ENCODE measurements at regions not wholly inside any gene's neighbourhood (a gene's known extent, or its start where the extent isn't known, plus 50 kb on each side); places are given as distances from the start of the nearest gene placed in this dataset.

- TF ChIP-seq CTCF (IDR thresholded peaks at IDR 0.05), result no peak
- TF ChIP-seq POLR2A (IDR thresholded peaks at IDR 0.05), result no peak
- intact Hi-C loops (cut with DNase I; ENCODE audit: low total_unique reads), result no loop called here
- DNase-seq (ENCODE audit: low spot score in 2 of 2), result no peak
- 88 to 92% methylated on average over 4 of the region's 4 CpGs for WGBS, 2 donors
- no peak overlapping the region for H3K4me3 ChIP-seq (ENCODE audit: low read depth, poor library complexity, severe bottlenecking)
Measured at GRCh38 chr4:141530627-141531026, 105.8 kb upstream of the IL15 start.

DNA sequence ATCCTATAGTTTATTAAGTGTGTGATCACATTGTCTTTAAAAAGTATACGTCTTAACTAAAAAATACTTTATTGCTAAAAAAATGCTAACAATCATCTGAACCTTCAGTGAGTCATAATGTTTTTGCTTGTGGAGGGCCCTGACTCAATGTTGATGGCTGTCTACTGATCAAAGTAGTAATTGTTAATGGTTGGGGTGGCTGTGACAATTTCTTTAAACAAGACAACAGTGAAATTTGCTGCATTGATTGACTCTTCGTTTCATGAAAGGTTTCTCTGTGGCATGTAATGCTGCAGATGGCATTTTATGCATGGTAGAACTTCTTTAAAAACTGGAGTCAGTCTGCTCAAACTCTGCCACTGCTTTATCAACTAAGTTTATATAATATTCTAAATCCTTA, 101.4 kb upstream of the IL15 start:
- 86 to 96% methylated on average over 2 of the region's 2 CpGs for WGBS, 2 donors
- DNase-seq (ENCODE audit: low spot score in 2 of 2), result no peak
- TF ChIP-seq CTCF (IDR thresholded peaks at IDR 0.05) (no peak), POLR2A (IDR thresholded peaks at IDR 0.05) (no peak)
- H3K4me3 ChIP-seq (ENCODE audit: low read depth, poor library complexity, severe bottlenecking), result no peak overlapping the region
- intact Hi-C loops (cut with DNase I; ENCODE audit: low total_unique reads), result no loop called here

- no peak for DNase-seq (ENCODE audit: low spot score in 2 of 2)
- intact Hi-C loops (cut with DNase I; ENCODE audit: low total_unique reads), result no loop called here
- 100% methylated on average over 1 of the region's 1 CpG for WGBS, 2 donors
- no peak overlapping the region for H3K4me3 ChIP-seq (ENCODE audit: low read depth, poor library complexity, severe bottlenecking)
- TF ChIP-seq CTCF (IDR thresholded peaks at IDR 0.05) (no peak), POLR2A (IDR thresholded peaks at IDR 0.05) (no peak)
Measured at GRCh38 chr4:141538001-141538400, 98.4 kb upstream of the IL15 start.

GRCh38 chr4:141540643-141541042, 95.7 kb upstream of the IL15 start:
- DNase-seq (ENCODE audit: low spot score in 2 of 2), result no peak
- 92 to 94% methylated on average over 2 of the region's 2 CpGs for WGBS, 2 donors
- TF ChIP-seq CTCF (IDR thresholded peaks at IDR 0.05) (no peak), POLR2A (IDR thresholded peaks at IDR 0.05) (no peak)
- intact Hi-C loops (cut with DNase I; ENCODE audit: low total_unique reads), result no loop called here
- H3K4me3 ChIP-seq (ENCODE audit: low read depth, poor library complexity, severe bottlenecking), result no peak overlapping the region

- intact Hi-C loops (cut with DNase I; ENCODE audit: low total_unique reads), result no loop called here
- no peak for DNase-seq (ENCODE audit: low spot score in 2 of 2)
- TF ChIP-seq POLR2A (IDR thresholded peaks at IDR 0.05) (no peak), CTCF (IDR thresholded peaks at IDR 0.05) (no peak)
- no peak overlapping the region for H3K4me3 ChIP-seq (ENCODE audit: low read depth, poor library complexity, severe bottlenecking)
- WGBS, 2 donors, result 84 to 86% methylated on average over 2 of the region's 2 CpGs
Measured at GRCh38 chr4:141541851-141542250, 94.5 kb upstream of the IL15 start.

DNA sequence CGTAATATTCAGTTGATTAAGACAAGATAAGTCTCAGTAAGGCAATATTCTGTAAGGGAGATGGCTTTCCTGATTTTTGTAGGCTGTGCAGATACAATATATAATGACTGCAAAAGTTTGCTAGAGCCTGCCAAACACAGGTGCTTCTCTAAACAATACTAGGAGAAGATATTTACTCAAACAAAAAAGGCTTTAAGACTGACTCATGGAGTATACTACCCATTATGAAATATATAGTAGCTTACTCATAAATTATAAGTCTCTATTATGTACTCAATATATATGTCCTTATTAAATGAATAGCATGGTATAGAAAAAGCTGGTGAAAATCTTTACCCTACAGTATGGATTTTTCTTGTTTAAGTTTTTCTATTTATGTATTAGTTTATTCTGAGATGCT, 93.2 kb upstream of the IL15 start:
- no peak overlapping the region for H3K4me3 ChIP-seq (ENCODE audit: low read depth, poor library complexity, severe bottlenecking)
- TF ChIP-seq POLR2A (IDR thresholded peaks at IDR 0.05) (no peak), CTCF (IDR thresholded peaks at IDR 0.05) (no peak)
- intact Hi-C loops (cut with DNase I; ENCODE audit: low total_unique reads), result no loop called here
- WGBS, 2 donors, result 91 to 98% methylated on average over 1 of the region's 1 CpG
- DNase-seq (ENCODE audit: low spot score in 2 of 2), result no peak
